Astrocyte of the cerebellum (primary cell): ENCODE measurements at regions not wholly inside any gene's neighbourhood (a gene's known extent, or its start where the extent isn't known, plus 50 kb on each side); places are given as distances from the start of the nearest gene placed in this dataset.
"Not testable (repeated sequence)": the region's sequence is repeated elsewhere in the genome, so short reads cannot be mapped to it uniquely, and the experiment has no call there.

Experiments
- DNase-seq: peaks from one replicate; pipeline ENCODE4 v3.0.0-alpha.2; 2011; ENCODE audit warnings: low read depth
- H3K4me3 ChIP-seq: 2 replicates; pipeline ENCODE4 v1.5.1; 2011; ENCODE audit warnings: mild to moderate bottlenecking, low read depth, low read length, moderate library complexity
- CTCF ChIP-seq: IDR thresholded peaks from 2 replicates; pipeline ENCODE4 v1.5.1; 2012; ENCODE audit warnings: low read length, low read depth, moderate library complexity, mild to moderate bottlenecking; ENCODE audit errors: missing control alignments
- in situ Hi-C: cut with HindIII; loops from 2 replicates; pipeline ENCODE4 v1.10.0; 2017; ENCODE audit warnings: low sequenced_read_pairs

- DNase-seq, result no peak
- TF ChIP-seq CTCF, result no peak
- in situ Hi-C loops, result no loop called here
Observed at GRCh38 chr2:180238729-180239128, 231.6 kb upstream of the CWC22 start.

GRCh38 chr2:180236061-180236460 lies 229.0 kb upstream of the CWC22 start:
- H3K4me3 ChIP-seq, in situ Hi-C loops, DNase-seq: not testable (repeated sequence)

More at GRCh38 chr2:180238729-180239128, 231.6 kb upstream of the CWC22 start:
- no peak overlapping the region for H3K4me3 ChIP-seq

- DNase-seq, H3K4me3 ChIP-seq, in situ Hi-C loops: not testable (repeated sequence)
Observed at GRCh38 chr2:180235506-180235905, 228.4 kb upstream of the CWC22 start.

- in situ Hi-C loops, H3K4me3 ChIP-seq: not testable (repeated sequence)
Observed at GRCh38 chr2:180234991-180235390, 227.9 kb upstream of the CWC22 start.

GRCh38 chr2:180231015-180231414 lies 223.9 kb upstream of the CWC22 start:
- DNase-seq, result no peak
- no peak for TF ChIP-seq CTCF
- in situ Hi-C loops, result no loop called here
- H3K4me3 ChIP-seq, result no peak overlapping the region

More at GRCh38 chr2:180234991-180235390, 227.9 kb upstream of the CWC22 start:
- DNase-seq, result not testable (repeated sequence)

GRCh38 chr2:180227461-180227860 lies 220.4 kb upstream of the CWC22 start:
- no peak for TF ChIP-seq CTCF
- H3K4me3 ChIP-seq, result no peak overlapping the region
- in situ Hi-C loops, result no loop called here
- DNase-seq, result no peak

- no peak for TF ChIP-seq CTCF
- in situ Hi-C loops, result no loop called here
- DNase-seq, result no peak
- H3K4me3 ChIP-seq, result no peak overlapping the region
Observed at GRCh38 chr2:180225118-180225517, 218.0 kb upstream of the CWC22 start.

GRCh38 chr2:180222644-180223043 lies 215.5 kb upstream of the CWC22 start:
- no peak for TF ChIP-seq CTCF
- DNase-seq, result peak; percentile 36
- in situ Hi-C loops, result no loop called here
- no peak overlapping the region for H3K4me3 ChIP-seq
